A549 (cell line): ENCODE measurements at regions not wholly inside any gene's neighbourhood (a gene's known extent, or its start where the extent isn't known, plus 50 kb on each side); places are given as distances from the start of the nearest gene placed in this dataset.

Experiments used
- CBX8 ChIP-seq: fragments of 200-600 bp; sonication (generic); IDR thresholded peaks from 2 replicates; pipeline ENCODE4 v1.6.1; 2016
- MAZ ChIP-seq: fragments of 150-350 bp; IDR thresholded peaks from 2 replicates; pipeline ENCODE4 v1.6.1; 2014; ENCODE audit warnings: antibody characterized with exemption, low read depth, low read length, borderline replicate concordance
- POLR2A ChIP-seq: IDR thresholded peaks from 2 replicates; pipeline ENCODE4 v1.6.1; 2012; ENCODE audit warnings: mild to moderate bottlenecking, low read length
- POLR2AphosphoS2 ChIP-seq: conservative IDR thresholded peaks from 2 replicates; pipeline ENCODE4 v1.6.1; 2012; ENCODE audit warnings: low read length, improper control_type of control experiment, inconsistent platforms
- RAD21 ChIP-seq, 2 experiments: fragments of >200 bp in 1 of 2; sonication (Bioruptor Twin) in 1 of 2; formaldehyde crosslinking in 1 of 2; IDR thresholded peaks in 1 of 2; conservative IDR thresholded peaks in 1 of 2; 2 replicates in 1 of 2; 3 replicates in 1 of 2; pipeline ENCODE4 v1.6.1; 2012 to 2018; ENCODE audit warnings: inconsistent platforms in 1 of 2
- TF ChIP-seq, protein P1 (sequence below): fragments of >200 bp; sonication (Bioruptor Twin); formaldehyde crosslinking; IDR thresholded peaks from 3 replicates; pipeline ENCODE4 v1.5.1; 2016
- TF ChIP-seq, protein P2 (sequence below): fragments of 450-650 bp; IDR thresholded peaks from 2 replicates; pipeline ENCODE4 v1.6.1; 2014; ENCODE audit warnings: antibody characterized with exemption

GRCh38 chr5:124257048-124257447 lies 489.4 kb downstream of the ZNF608 start:
- TF ChIP-seq MAZ, result no peak
- TF ChIP-seq POLR2A, result no peak
- TF ChIP-seq RAD21 (conservative IDR thresholded peaks at IDR 0.05 in 1 of 2, IDR thresholded peaks at IDR 0.05 in 1 of 2), result no peak
- TF ChIP-seq, protein P1, sequence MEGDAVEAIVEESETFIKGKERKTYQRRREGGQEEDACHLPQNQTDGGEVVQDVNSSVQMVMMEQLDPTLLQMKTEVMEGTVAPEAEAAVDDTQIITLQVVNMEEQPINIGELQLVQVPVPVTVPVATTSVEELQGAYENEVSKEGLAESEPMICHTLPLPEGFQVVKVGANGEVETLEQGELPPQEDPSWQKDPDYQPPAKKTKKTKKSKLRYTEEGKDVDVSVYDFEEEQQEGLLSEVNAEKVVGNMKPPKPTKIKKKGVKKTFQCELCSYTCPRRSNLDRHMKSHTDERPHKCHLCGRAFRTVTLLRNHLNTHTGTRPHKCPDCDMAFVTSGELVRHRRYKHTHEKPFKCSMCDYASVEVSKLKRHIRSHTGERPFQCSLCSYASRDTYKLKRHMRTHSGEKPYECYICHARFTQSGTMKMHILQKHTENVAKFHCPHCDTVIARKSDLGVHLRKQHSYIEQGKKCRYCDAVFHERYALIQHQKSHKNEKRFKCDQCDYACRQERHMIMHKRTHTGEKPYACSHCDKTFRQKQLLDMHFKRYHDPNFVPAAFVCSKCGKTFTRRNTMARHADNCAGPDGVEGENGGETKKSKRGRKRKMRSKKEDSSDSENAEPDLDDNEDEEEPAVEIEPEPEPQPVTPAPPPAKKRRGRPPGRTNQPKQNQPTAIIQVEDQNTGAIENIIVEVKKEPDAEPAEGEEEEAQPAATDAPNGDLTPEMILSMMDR, result no peak
- no peak for TF ChIP-seq POLR2AphosphoS2
- TF ChIP-seq CBX8, result no peak
- TF ChIP-seq, protein P2, sequence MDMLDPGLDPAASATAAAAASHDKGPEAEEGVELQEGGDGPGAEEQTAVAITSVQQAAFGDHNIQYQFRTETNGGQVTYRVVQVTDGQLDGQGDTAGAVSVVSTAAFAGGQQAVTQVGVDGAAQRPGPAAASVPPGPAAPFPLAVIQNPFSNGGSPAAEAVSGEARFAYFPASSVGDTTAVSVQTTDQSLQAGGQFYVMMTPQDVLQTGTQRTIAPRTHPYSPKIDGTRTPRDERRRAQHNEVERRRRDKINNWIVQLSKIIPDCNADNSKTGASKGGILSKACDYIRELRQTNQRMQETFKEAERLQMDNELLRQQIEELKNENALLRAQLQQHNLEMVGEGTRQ, result no peak
